Progenitor cell of endocrine pancreas (in vitro differentiated cells): ENCODE measurements at regions not wholly inside any gene's neighbourhood (a gene's known extent, or its start where the extent isn't known, plus 50 kb on each side); places are given as distances from the start of the nearest gene placed in this dataset.

Experiments used
- DNase-seq: peaks from one replicate; pipeline ENCODE4 v3.0.0; 2021; ENCODE audit warnings: low spot score; ENCODE audit not compliant: unreplicated experiment
- H3K27ac Mint-ChIP-seq: 2 replicates; pipeline ENCODE4 v1.8.0; 2021; ENCODE audit warnings: mild to moderate bottlenecking, moderate library complexity, mixed read lengths
- H3K27me3 Mint-ChIP-seq: 2 replicates; pipeline ENCODE4 v1.8.0; 2021; ENCODE audit warnings: mixed read lengths
- H3K36me3 Mint-ChIP-seq: 2 replicates; pipeline ENCODE4 v1.8.0; 2022; ENCODE audit warnings: mixed read lengths; ENCODE audit not compliant: insufficient read depth
- H3K4me1 Mint-ChIP-seq: 2 replicates; pipeline ENCODE4 v1.8.0; 2021; ENCODE audit warnings: low read depth, mixed read lengths
- H3K4me3 Mint-ChIP-seq: 2 replicates; pipeline ENCODE4 v1.8.0; 2021; ENCODE audit warnings: low read depth, mild to moderate bottlenecking, moderate library complexity, mixed read lengths
- H3K9me3 Mint-ChIP-seq: 2 replicates; pipeline ENCODE4 v1.8.0; 2021; ENCODE audit warnings: low read depth, mixed read lengths
- CTCF ChIP-seq: fragments of 200-600 bp; sonication (generic); IDR thresholded peaks from one replicate; pipeline ENCODE4 v1.5.0; 2021; ENCODE audit warnings: antibody characterized with exemption, mild to moderate bottlenecking; ENCODE audit not compliant: unreplicated experiment

DNA sequence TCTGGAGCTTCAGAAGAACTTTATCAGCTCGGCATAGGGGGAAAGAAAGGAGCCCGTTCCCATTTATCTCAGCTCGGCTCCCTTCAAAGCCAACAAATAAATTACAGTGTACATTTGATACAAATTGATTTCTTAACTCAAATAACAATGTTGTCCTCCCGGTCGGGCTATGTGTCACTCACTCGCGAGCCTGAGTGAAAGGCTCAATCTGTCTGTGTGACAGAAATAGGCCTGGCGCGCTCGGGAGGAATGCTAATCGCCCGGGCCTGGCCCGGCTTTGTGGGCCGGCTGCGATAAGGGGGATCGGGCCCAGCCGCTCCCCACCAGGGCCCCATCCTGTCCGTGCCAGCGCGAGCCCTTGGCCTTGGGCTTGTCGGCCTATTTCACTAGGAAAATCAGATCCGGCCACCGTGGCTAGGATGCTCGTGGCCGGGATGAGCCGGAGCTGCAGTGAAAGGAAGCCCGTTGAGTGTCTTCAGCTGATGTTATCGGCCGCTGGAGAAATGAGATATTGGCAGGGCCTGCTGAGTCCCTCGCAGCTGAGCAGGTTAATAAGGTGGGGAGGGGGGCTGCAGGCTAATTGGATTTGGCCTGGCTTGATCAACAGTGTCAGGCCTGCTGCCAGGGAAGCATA, 258.7 kb downstream of the IRX1 start:
- peaks cover 18% of the 10 kb centered on the region for H3K4me1 Mint-ChIP-seq
- H3K27me3 Mint-ChIP-seq: peaks cover 55% of the 10 kb centered on the region
- no peak for TF ChIP-seq CTCF
- no peaks in the 10 kb centered on the region for H3K36me3 Mint-ChIP-seq
- no peak overlapping the region for H3K4me3 Mint-ChIP-seq
- no peak for DNase-seq
- H3K27ac Mint-ChIP-seq: no peak overlapping the region
- no peaks in the 10 kb centered on the region for H3K9me3 Mint-ChIP-seq

- H3K36me3 Mint-ChIP-seq: no peaks in the 10 kb centered on the region
- peaks cover 18% of the 10 kb centered on the region for H3K4me1 Mint-ChIP-seq
- DNase-seq: no peak
- no peaks in the 10 kb centered on the region for H3K9me3 Mint-ChIP-seq
- H3K27me3 Mint-ChIP-seq: peaks cover 54% of the 10 kb centered on the region
- no peak overlapping the region for H3K4me3 Mint-ChIP-seq
- no peak overlapping the region for H3K27ac Mint-ChIP-seq
- TF ChIP-seq CTCF: no peak
These were observed 260.4 kb downstream of the IRX1 start for GRCh38 chr5:3856036-3856435.

- peaks cover 7% of the 10 kb centered on the region for H3K4me1 Mint-ChIP-seq
- H3K9me3 Mint-ChIP-seq: no peaks in the 10 kb centered on the region
- H3K27me3 Mint-ChIP-seq: peaks cover 35% of the 10 kb centered on the region
- no peak overlapping the region for H3K4me3 Mint-ChIP-seq
- H3K36me3 Mint-ChIP-seq: no peaks in the 10 kb centered on the region
- H3K27ac Mint-ChIP-seq: no peak overlapping the region
- TF ChIP-seq CTCF: no peak
- DNase-seq: no peak
These were observed 262.9 kb downstream of the IRX1 start for GRCh38 chr5:3858524-3858923.

GRCh38 chr5:3862906-3863305, 267.3 kb downstream of the IRX1 start:
- Mint-ChIP-seq H3K4me3 (no peak overlapping the region), H3K27ac (no peak overlapping the region), H3K9me3 (no peaks in the 10 kb centered on the region), H3K27me3 (peaks cover 14% of the 10 kb centered on the region), H3K4me1 (no peaks in the 10 kb centered on the region), H3K36me3 (no peaks in the 10 kb centered on the region)
- DNase-seq: no peak
- TF ChIP-seq CTCF: no peak

DNA sequence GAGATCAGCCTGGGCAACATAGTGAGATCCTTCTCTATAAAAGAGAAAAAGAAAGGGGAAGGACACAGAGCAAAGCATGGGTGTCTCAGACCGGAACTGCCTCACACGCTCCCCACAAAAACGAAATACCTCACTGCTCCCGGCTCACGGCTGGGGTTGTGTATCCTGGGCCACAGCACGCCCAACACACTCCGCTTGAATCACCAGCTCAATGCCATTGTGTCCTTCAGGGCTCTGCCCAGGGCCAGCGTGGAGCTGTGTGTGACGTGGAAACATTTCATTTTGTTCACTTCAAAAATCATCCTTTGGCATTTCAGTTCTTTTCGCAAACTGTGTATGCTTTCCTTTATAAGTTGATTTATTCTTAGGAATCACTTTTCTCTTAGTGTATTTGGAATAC, 279.5 kb downstream of the IRX1 start:
- Mint-ChIP-seq H3K27me3 (peaks cover 3% of the 10 kb centered on the region), H3K4me1 (no peaks in the 10 kb centered on the region), H3K27ac (no peak overlapping the region), H3K9me3 (peaks cover 15% of the 10 kb centered on the region), H3K36me3 (no peaks in the 10 kb centered on the region), H3K4me3 (no peak overlapping the region)
- TF ChIP-seq CTCF: no peak
- no peak for DNase-seq
